Endothelial cell of umbilical vein (primary cell): ENCODE measurements at regions not wholly inside any gene's neighbourhood (a gene's known extent, or its start where the extent isn't known, plus 50 kb on each side); places are given as distances from the start of the nearest gene placed in this dataset.

Source experiments
- BruUV-seq: library from RNA; stranded (reverse); fragments of 400-500 nt; replicated peaks from 2 replicates; lab custom pipeline; 2021; lab: Mats Ljungman, UMichigan
- CTCF ChIA-PET: fragments of 300-600, 350-600 bp; sonication (Branson Sonifier 250); formaldehyde crosslinking; loops from one replicate; lab custom pipeline; 2021; ENCODE audit warnings: antibody characterized with exemption, inconsistent platforms; lab: Charles Lee
- POLR2A ChIA-PET: fragments of 300-600, 350-600 bp; sonication (Branson Sonifier 250); formaldehyde crosslinking; loops from one replicate; lab custom pipeline; 2021; ENCODE audit warnings: antibody characterized with exemption, inconsistent platforms; lab: Charles Lee
- DNase-seq: peaks from one replicate; pipeline ENCODE4 v3.0.0-alpha.2; 2011; ENCODE audit warnings: low read depth, low spot score
- FAIRE-seq: peaks from 2 replicates; lab custom pipeline; 2011; peaks lifted over from hg19 to GRCh38; lab: Jason Lieb, UNC
- H2AFZ ChIP-seq: 2 replicates; pipeline ENCODE4 v1.6.0; 2012; ENCODE audit warnings: low read depth, low read length, control low read depth, inconsistent platforms
- H3K27ac ChIP-seq: 2 replicates; pipeline ENCODE4 v1.5.1; 2011; ENCODE audit warnings: low read depth, mild to moderate bottlenecking, control low read depth, low read length, moderate library complexity; ENCODE audit not compliant: insufficient read depth
- H3K27me3 ChIP-seq, 2 experiments: 2 replicates each; pipeline versions ENCODE4 v1.6.0 to v1.6.1; 2011; ENCODE audit warnings: low read length in 2 of 2, mixed read lengths in 1 of 2; ENCODE audit not compliant: control insufficient read depth in 2 of 2, insufficient read depth in 2 of 2
- H3K36me3 ChIP-seq, 2 experiments: 2 replicates in 1 of 2; 3 replicates in 1 of 2; pipeline ENCODE4 v1.5.1; 2011; ENCODE audit warnings: low read length in 2 of 2, mild to moderate bottlenecking in 1 of 2, moderate library complexity in 1 of 2; ENCODE audit not compliant: control insufficient read depth in 2 of 2, insufficient read depth in 2 of 2; ENCODE audit errors: extremely low read depth in 1 of 2
- H3K4me1 ChIP-seq: 3 replicates; pipeline ENCODE4 v1.5.1; 2011; ENCODE audit warnings: mild to moderate bottlenecking, low read length; ENCODE audit not compliant: control insufficient read depth, insufficient read depth; ENCODE audit errors: extremely low read depth
- H3K4me2 ChIP-seq: 2 replicates; pipeline ENCODE4 v1.6.1; 2011; ENCODE audit warnings: low read length, control low read depth, mixed read lengths; ENCODE audit not compliant: insufficient read depth
- H3K4me3 ChIP-seq, 3 experiments: fragments of 200-600 bp in 1 of 3; sonication (generic), shearing (Covaris generic) in 1 of 3; replicated peaks in 1 of 3; 2 replicates each; pipeline ENCODE4 v1.5.1; 2011 to 2016; ENCODE audit warnings: control low read depth in 3 of 3, low read length in 3 of 3, mild to moderate bottlenecking in 2 of 3, inconsistent platforms in 1 of 3, low read depth in 1 of 3, moderate library complexity in 1 of 3; ENCODE audit not compliant: insufficient read depth in 1 of 3
- H3K79me2 ChIP-seq: 2 replicates; pipeline ENCODE4 v1.6.0; 2012; ENCODE audit warnings: low read length, inconsistent platforms; ENCODE audit not compliant: control insufficient read depth, insufficient read depth
- H3K9ac ChIP-seq: replicated peaks from 2 replicates; pipeline ENCODE3; 2011; ENCODE audit warnings: low read length, control low read depth; ENCODE audit not compliant: insufficient read depth; ENCODE audit errors: extremely low read depth
- H3K9me1 ChIP-seq: replicated peaks from 3 replicates; pipeline ENCODE4 v1.6.0; 2011; ENCODE audit warnings: mild to moderate bottlenecking, low read length; ENCODE audit not compliant: control insufficient read depth, insufficient read depth; ENCODE audit errors: extremely low read depth
- H3K9me3 ChIP-seq: replicated peaks from 2 replicates; pipeline ENCODE4 v1.5.1; 2012; ENCODE audit warnings: low read length, inconsistent platforms; ENCODE audit not compliant: control insufficient read depth, insufficient read depth
- H4K20me1 ChIP-seq: replicated peaks from 2 replicates; pipeline ENCODE3; 2011; ENCODE audit warnings: mild to moderate bottlenecking, low read length; ENCODE audit not compliant: control insufficient read depth, insufficient read depth; ENCODE audit errors: extremely low read depth
- EZH2 ChIP-seq: IDR thresholded peaks from 2 replicates; pipeline ENCODE4 v1.6.1; 2012; ENCODE audit warnings: borderline replicate concordance, low read depth, mild to moderate bottlenecking, moderate library complexity, low read length, inconsistent platforms; ENCODE audit not compliant: severe bottlenecking
- FOS ChIP-seq: IDR thresholded peaks from 2 replicates; pipeline ENCODE4 v1.6.1; 2011; ENCODE audit warnings: mild to moderate bottlenecking, low read length, moderate library complexity, borderline replicate concordance; ENCODE audit not compliant: insufficient read depth
- GATA2 ChIP-seq: IDR thresholded peaks from 2 replicates; pipeline ENCODE4 v1.7.0; 2011; ENCODE audit warnings: low read depth, mild to moderate bottlenecking, moderate library complexity, mixed read lengths, low read length; ENCODE audit not compliant: insufficient read length, insufficient read depth
- JUN ChIP-seq: IDR thresholded peaks from 2 replicates; pipeline ENCODE4 v1.6.1; 2011; ENCODE audit warnings: borderline replicate concordance, low read depth; ENCODE audit not compliant: insufficient read length, insufficient read depth
- MYC ChIP-seq: IDR thresholded peaks from one replicate; pipeline ENCODE4 v1.6.1; 2011; ENCODE audit warnings: mild to moderate bottlenecking, low read depth, low read length
- POLR2A ChIP-seq: IDR thresholded peaks from 2 replicates; pipeline ENCODE4 v1.6.1; 2012; ENCODE audit warnings: low read depth, mild to moderate bottlenecking, control low read depth, low read length
- POLR2AphosphoS5 ChIP-seq: IDR thresholded peaks from 2 replicates; pipeline ENCODE4 v1.6.1; 2012; ENCODE audit warnings: low read depth, mild to moderate bottlenecking, control low read depth, low read length, moderate library complexity; ENCODE audit not compliant: insufficient read depth
- dilution Hi-C: fragments of 300-500 bp; cut with MboI; formaldehyde crosslinking; loops from one replicate; pipeline ENCODE4 v1.15.0; 2019; ENCODE audit warnings: low sequenced_read_pairs; ENCODE audit not compliant: extremely low pct_ligation_motif_present
- intact Hi-C: fragments of 100-400 bp; cut with micrococcal nuclease; formaldehyde crosslinking; loops from one replicate; pipeline ENCODE4 v1.10.0; 2022
- TF ChIP-seq, protein P1 (sequence below), 2 donors: IDR thresholded peaks; 1 replicate in 1 of 2; 2 replicates in 1 of 2; pipeline ENCODE4 v1.5.1; 2011; ENCODE audit warnings: low read length in 2 of 2, mild to moderate bottlenecking in 2 of 2, moderate library complexity in 2 of 2, control low read depth in 1 of 2, inconsistent platforms in 1 of 2, low read depth in 1 of 2; ENCODE audit not compliant: insufficient read depth in 1 of 2; ENCODE audit errors: extremely low read depth in 1 of 2
- TF ChIP-seq, protein P2 (sequence below): IDR thresholded peaks from 2 replicates; pipeline ENCODE4 v1.6.1; 2011; ENCODE audit not compliant: insufficient read depth, insufficient read length

DNA sequence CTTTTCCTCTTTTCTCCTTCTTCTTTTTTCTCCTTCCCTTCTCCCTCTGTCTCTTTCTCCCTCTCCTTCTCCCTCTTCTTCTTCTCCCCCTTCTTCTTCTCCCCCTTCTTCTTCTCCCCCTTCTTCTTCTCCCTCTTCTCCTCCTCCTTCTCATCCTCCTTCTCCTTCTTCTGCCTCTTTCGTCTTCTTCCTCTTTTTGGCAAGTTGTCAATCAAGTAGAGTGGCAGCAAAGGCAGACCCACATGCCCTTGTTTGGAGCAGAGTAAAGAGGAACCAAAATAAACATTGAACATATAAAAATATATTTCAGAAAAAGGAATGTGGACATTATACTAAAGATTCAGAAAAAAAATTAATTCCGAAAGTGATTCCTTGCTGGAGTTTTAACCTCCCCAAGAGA is 59.6 kb upstream of the ZNF33B start:
- Histone ChIP-seq H3K27me3 (no peaks in the 10 kb centered on the region), H3K9ac (no peak overlapping the region), H3K4me1 (no peaks in the 10 kb centered on the region), H3K4me3 (no peak overlapping the region), H3K79me2 (no peaks in the 10 kb centered on the region), H4K20me1 (no peaks in the 10 kb centered on the region), H2AFZ (no peak overlapping the region), H3K4me2 (no peak overlapping the region), H3K36me3 (no peaks in the 10 kb centered on the region), H3K9me3 (no peaks in the 10 kb centered on the region), H3K9me1 (no peaks in the 10 kb centered on the region), H3K27ac (no peak overlapping the region)
- TF ChIP-seq MYC, result no peak
- no peak for TF ChIP-seq GATA2
- no peak for TF ChIP-seq FOS
- no peak for TF ChIP-seq EZH2
- TF ChIP-seq, protein P1, sequence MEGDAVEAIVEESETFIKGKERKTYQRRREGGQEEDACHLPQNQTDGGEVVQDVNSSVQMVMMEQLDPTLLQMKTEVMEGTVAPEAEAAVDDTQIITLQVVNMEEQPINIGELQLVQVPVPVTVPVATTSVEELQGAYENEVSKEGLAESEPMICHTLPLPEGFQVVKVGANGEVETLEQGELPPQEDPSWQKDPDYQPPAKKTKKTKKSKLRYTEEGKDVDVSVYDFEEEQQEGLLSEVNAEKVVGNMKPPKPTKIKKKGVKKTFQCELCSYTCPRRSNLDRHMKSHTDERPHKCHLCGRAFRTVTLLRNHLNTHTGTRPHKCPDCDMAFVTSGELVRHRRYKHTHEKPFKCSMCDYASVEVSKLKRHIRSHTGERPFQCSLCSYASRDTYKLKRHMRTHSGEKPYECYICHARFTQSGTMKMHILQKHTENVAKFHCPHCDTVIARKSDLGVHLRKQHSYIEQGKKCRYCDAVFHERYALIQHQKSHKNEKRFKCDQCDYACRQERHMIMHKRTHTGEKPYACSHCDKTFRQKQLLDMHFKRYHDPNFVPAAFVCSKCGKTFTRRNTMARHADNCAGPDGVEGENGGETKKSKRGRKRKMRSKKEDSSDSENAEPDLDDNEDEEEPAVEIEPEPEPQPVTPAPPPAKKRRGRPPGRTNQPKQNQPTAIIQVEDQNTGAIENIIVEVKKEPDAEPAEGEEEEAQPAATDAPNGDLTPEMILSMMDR (IDR thresholded peaks at IDR 0.05; ENCODE audit: extremely low read depth in 1 of 2, insufficient read depth in 1 of 2, low read depth in 1 of 2, low read length in 2 of 2), result no peak
- TF ChIP-seq JUN, result no peak
- TF ChIP-seq POLR2AphosphoS5, result no peak
- no peak for TF ChIP-seq POLR2A
- TF ChIP-seq, protein P2, sequence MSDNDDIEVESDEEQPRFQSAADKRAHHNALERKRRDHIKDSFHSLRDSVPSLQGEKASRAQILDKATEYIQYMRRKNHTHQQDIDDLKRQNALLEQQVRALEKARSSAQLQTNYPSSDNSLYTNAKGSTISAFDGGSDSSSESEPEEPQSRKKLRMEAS, result no peak
- no TSS peak for BruUV-seq
- DNase-seq (no peak), FAIRE-seq (no peak)
- intact Hi-C loops (no loop called here), dilution Hi-C loops (no loop called here)
- CTCF ChIA-PET, result no interaction called here
- POLR2A ChIA-PET, result no interaction called here
